Neural crest cell (in vitro differentiated cells): ENCODE measurements at regions not wholly inside any gene's neighbourhood (a gene's known extent, or its start where the extent isn't known, plus 50 kb on each side); places are given as distances from the start of the nearest gene placed in this dataset.

Source experiments
- DNase-seq: peaks from one replicate; pipeline ENCODE4 v3.0.0; 2021; ENCODE audit warnings: low read depth, mixed read lengths, low spot score
- H3K27ac Mint-ChIP-seq: one replicate; pipeline ENCODE4 v1.8.0; 2021; ENCODE audit warnings: mild to moderate bottlenecking, mixed read lengths; ENCODE audit not compliant: unreplicated experiment
- H3K27me3 Mint-ChIP-seq: 2 replicates; pipeline ENCODE4 v1.8.0; 2021; ENCODE audit warnings: low read depth, mild to moderate bottlenecking, mixed read lengths
- H3K36me3 Mint-ChIP-seq: 2 replicates; pipeline ENCODE4 v1.8.0; 2021; ENCODE audit warnings: low read depth, mild to moderate bottlenecking, mixed read lengths
- H3K4me1 Mint-ChIP-seq: 2 replicates; pipeline ENCODE4 v1.8.0; 2021; ENCODE audit warnings: mixed read lengths
- H3K4me3 Mint-ChIP-seq: one replicate; pipeline ENCODE4 v1.8.0; 2021; ENCODE audit warnings: mild to moderate bottlenecking, mixed read lengths
- H3K9me3 Mint-ChIP-seq: 2 replicates; pipeline ENCODE4 v1.8.0; 2021; ENCODE audit warnings: mixed read lengths
- CTCF ChIP-seq: fragments of 200-600 bp; sonication (generic); conservative IDR thresholded peaks from 2 replicates; pipeline ENCODE4 v1.5.0; 2021; ENCODE audit warnings: antibody characterized with exemption, mild to moderate bottlenecking

GRCh38 chr2:195562570-195563566 is 94.2 kb upstream of the SLC39A10 start:
- no peak for TF ChIP-seq CTCF
- Mint-ChIP-seq H3K4me1 (no peaks in the 10 kb centered on the region), H3K4me3 (no peak overlapping the region), H3K27ac (no peak overlapping the region), H3K9me3 (peaks cover 3% of the 10 kb centered on the region), H3K36me3 (no peaks in the 10 kb centered on the region), H3K27me3 (no peaks in the 10 kb centered on the region)
- no peak for DNase-seq

- Mint-ChIP-seq H3K4me3 (no peak overlapping the region), H3K27me3 (no peaks in the 10 kb centered on the region), H3K4me1 (no peaks in the 10 kb centered on the region), H3K9me3 (peaks cover 3% of the 10 kb centered on the region), H3K36me3 (no peaks in the 10 kb centered on the region), H3K27ac (no peak overlapping the region)
- TF ChIP-seq CTCF: no peak
- DNase-seq: no peak
These were observed 95.7 kb upstream of the SLC39A10 start for GRCh38 chr2:195561116-195561921.

- H3K27ac Mint-ChIP-seq: no peak overlapping the region
- TF ChIP-seq CTCF: no peak
- no peaks in the 10 kb centered on the region for H3K4me1 Mint-ChIP-seq
- no peak overlapping the region for H3K4me3 Mint-ChIP-seq
- no peak for DNase-seq
- no peaks in the 10 kb centered on the region for H3K27me3 Mint-ChIP-seq
- H3K9me3 Mint-ChIP-seq: peaks cover 3% of the 10 kb centered on the region
- no peaks in the 10 kb centered on the region for H3K36me3 Mint-ChIP-seq
These were observed 96.7 kb upstream of the SLC39A10 start for GRCh38 chr2:195560209-195560895.

GRCh38 chr2:195559431-195559914 is 97.6 kb upstream of the SLC39A10 start:
- no peaks in the 10 kb centered on the region for H3K36me3 Mint-ChIP-seq
- H3K4me3 Mint-ChIP-seq: no peak overlapping the region
- peaks cover 3% of the 10 kb centered on the region for H3K9me3 Mint-ChIP-seq
- TF ChIP-seq CTCF: no peak
- H3K27me3 Mint-ChIP-seq: no peaks in the 10 kb centered on the region
- no peaks in the 10 kb centered on the region for H3K4me1 Mint-ChIP-seq
- H3K27ac Mint-ChIP-seq: no peak overlapping the region
- no peak for DNase-seq

GRCh38 chr2:195555971-195556370 is 101.1 kb upstream of the SLC39A10 start:
- Mint-ChIP-seq H3K36me3 (no peaks in the 10 kb centered on the region), H3K4me1 (no peaks in the 10 kb centered on the region), H3K27ac (no peak overlapping the region), H3K4me3 (no peak overlapping the region), H3K27me3 (no peaks in the 10 kb centered on the region), H3K9me3 (peaks cover 6% of the 10 kb centered on the region)
- DNase-seq: no peak
- TF ChIP-seq CTCF: no peak
